Pancreas (tissue), 10 donors: ENCODE measurements at regions not wholly inside any gene's neighbourhood (a gene's known extent, or its start where the extent isn't known, plus 50 kb on each side); places are given as distances from the start of the nearest gene placed in this dataset.
A peak's percentile ranks its signal among the peaks of the same experiment; 100 is the strongest.

Experiments used
- ATAC-seq, 4 donors: fragments of 200-7000 bp; cut with Tn5 transposase; one replicate each; pipeline versions ENCODE4 v1.8.0 to v1.9.1; 2020; ENCODE audit warnings: mild to moderate bottlenecking in 4 of 4, moderate library complexity in 4 of 4
- DNase-seq, 6 donors: peaks; one replicate each; pipeline ENCODE4 v3.0.0-alpha.2; 2020
- FAIRE-seq: peaks from 2 replicates; lab custom pipeline; 2012; peaks lifted over from hg19 to GRCh38; lab: Jason Lieb, UNC
- H3K27ac ChIP-seq, 4 donors: fragments of 200-600 bp; sonication (generic); 1 replicate in 3 of 4; 2 replicates in 1 of 4; pipeline versions ENCODE4 v1.5.0 to v1.8.0; 2020
- H3K27me3 ChIP-seq, 4 donors: fragments of 200-600 bp; one replicate each; pipeline ENCODE4 v1.8.0; 2021
- H3K36me3 ChIP-seq, 3 donors: fragments of 200-600 bp; sonication (generic) in 1 of 3; one replicate each; pipeline versions ENCODE4 v1.5.0 to v1.8.0; 2020 to 2021
- H3K4me1 ChIP-seq, 3 donors: fragments of 200-600 bp; one replicate each; pipeline ENCODE4 v1.8.0; 2021
- H3K4me3 ChIP-seq, 4 donors: fragments of 200-600 bp; sonication (generic) in 2 of 4; one replicate each; pipeline versions ENCODE4 v1.5.0 to v1.8.0; 2020 to 2021
- H3K9me3 ChIP-seq, 4 donors: fragments of 200-600 bp; one replicate each; pipeline ENCODE4 v1.8.0; 2021
- CTCF ChIP-seq, 4 donors: fragments of 200-600 bp; sonication (generic) in 3 of 4; IDR thresholded peaks; one replicate each; pipeline versions ENCODE4 v1.5.0 to v1.8.0; 2021; ENCODE audit warnings: antibody characterized with exemption in 4 of 4
- WGBS, 2 donors: extraction: QIAGEN DNeasy Blood & Tissue Kit; methylation state at CpG; one replicate each; pipeline ENCODE4 v1.1.7; 2013; 5-methylcytosine and 5-hydroxymethylcytosine counted together
- intact Hi-C, 3 donors: fragments of 100-400 bp; cut with DNase I; formaldehyde crosslinking; loops; one replicate each; pipeline versions ENCODE4 v1.11.1 to v1.14.2; 2022
- donor health status: healthy with polysubstance abuse.
- donor health status: DM: no; HTN: no; CAD: no; lungs with moderate emphysema.
- donor health status: DM: no; HTN: no; CAD: no.
- donor health status: control.
- donor health status: control.
- donor health status: Bipolar disorder and iron deficiency.
- donor health status: DM: yes; HTN: yes; CAD: no.
- donor health status: DM: no; HTN: no; CAD: no.
- donor health status: DM: no; HTN: no; CAD: no.
- donor health status: DM: yes; HTN: yes; CAD: no.

GRCh38 chr20:11814267-11814666 lies 103.4 kb upstream of the BTBD3 start:
- ATAC-seq, result no peak
- Histone ChIP-seq H3K9me3 (no peaks in the 10 kb centered on the region), H3K4me1 (no peaks in the 10 kb centered on the region), H3K4me3 (no peak overlapping the region), H3K27ac (no peak overlapping the region), H3K27me3 (no peaks in the 10 kb centered on the region), H3K36me3 (no peaks in the 10 kb centered on the region)
- intact Hi-C loops, result no loop called here
- FAIRE-seq, result no peak
- DNase-seq, result no peak
- WGBS, 2 donors, result 97% methylated on average over 3 of the region's 3 CpGs
- no peak for TF ChIP-seq CTCF (IDR thresholded peaks at IDR 0.05)

DNA sequence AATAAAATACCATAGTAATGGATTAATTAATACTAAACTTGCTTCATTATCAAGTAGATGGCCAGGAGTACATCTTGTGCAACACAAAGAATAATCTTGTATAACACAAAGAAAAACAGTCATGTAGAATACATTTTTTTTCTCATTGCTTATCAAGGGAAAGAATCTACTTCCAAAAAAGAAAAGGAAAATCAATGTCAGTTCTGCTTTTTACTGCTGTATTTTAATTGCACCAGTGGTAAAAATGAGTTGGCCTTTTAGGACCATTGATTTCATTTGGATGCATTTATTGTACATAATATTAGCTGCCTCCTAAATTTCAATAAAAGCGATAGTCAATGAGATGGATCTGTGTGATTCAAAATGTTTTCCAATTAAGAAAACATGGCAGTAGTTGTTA lies 96.9 kb upstream of the BTBD3 start:
- intact Hi-C loops, result no loop called here
- FAIRE-seq, result no peak
- ATAC-seq, result no peak

DNA sequence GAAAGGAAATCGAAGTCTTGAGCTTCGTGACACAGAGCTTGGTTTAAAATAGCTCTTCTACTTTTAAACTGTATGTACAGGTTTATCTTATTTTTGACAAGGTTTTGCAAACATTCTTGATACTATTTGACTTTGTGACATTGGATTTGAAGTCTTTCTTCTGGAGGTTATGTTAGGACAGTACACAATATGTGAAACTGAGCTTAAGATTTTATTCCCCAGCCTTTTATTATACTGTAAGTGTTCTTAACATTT lies 95.2 kb upstream of the BTBD3 start:
- no peaks in the 10 kb centered on the region for H3K27me3 ChIP-seq
- no peak for FAIRE-seq
- intact Hi-C loops, result no loop called here

More for the DNA sequence above, 96.9 kb upstream of the BTBD3 start:
- no peak overlapping the region for H3K27ac ChIP-seq
- TF ChIP-seq CTCF (IDR thresholded peaks at IDR 0.05), result no peak
- no peak for DNase-seq
- peaks cover 8 to 13% (median 11%) of the 10 kb centered on the region in 3 donors for H3K4me1 ChIP-seq
- no peak overlapping the region for H3K4me3 ChIP-seq
- H3K36me3 ChIP-seq, result no peaks in the 10 kb centered on the region
- H3K27me3 ChIP-seq, result no peaks in the 10 kb centered on the region
- H3K9me3 ChIP-seq, result no peaks in the 10 kb centered on the region
- WGBS, 2 donors, result 96 to 100% methylated on average over 1 of the region's 1 CpG

DNA sequence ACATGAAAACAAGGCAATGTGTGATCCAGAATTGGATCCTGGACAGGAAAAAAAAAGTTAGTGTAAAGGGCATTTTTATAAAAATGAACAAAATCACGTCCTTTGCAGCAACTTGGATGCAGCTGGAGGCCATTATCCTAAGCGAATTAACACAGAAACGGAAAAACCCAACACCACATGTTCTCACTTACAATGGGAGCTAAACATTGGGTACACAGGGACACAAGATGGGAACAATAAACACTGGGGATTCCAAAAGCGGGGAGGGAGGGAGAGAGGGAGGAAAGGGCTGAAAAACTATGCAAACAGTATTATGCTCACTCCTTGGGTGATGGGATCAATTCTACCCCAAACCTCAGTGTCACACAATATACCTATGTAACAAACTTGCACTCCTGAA lies 91.4 kb upstream of the BTBD3 start:
- ATAC-seq, result no peak
- DNase-seq, result no peak
- H3K9me3 ChIP-seq, result no peaks in the 10 kb centered on the region
- no peak overlapping the region for H3K27ac ChIP-seq
- H3K27me3 ChIP-seq, result no peaks in the 10 kb centered on the region
- 89 to 92% methylated on average over 4 of the region's 4 CpGs for WGBS, 2 donors
- no peak for TF ChIP-seq CTCF (IDR thresholded peaks at IDR 0.05)
- peaks cover 6 to 11% (median 8%) of the 10 kb centered on the region in 3 donors for H3K4me1 ChIP-seq
- no peak for FAIRE-seq
- no peaks in the 10 kb centered on the region for H3K36me3 ChIP-seq
- intact Hi-C loops, result no loop called here
- H3K4me3 ChIP-seq, result no peak overlapping the region

More for the DNA sequence above, 95.2 kb upstream of the BTBD3 start:
- Histone ChIP-seq H3K9me3 (no peaks in the 10 kb centered on the region), H3K36me3 (no peaks in the 10 kb centered on the region), H3K4me3 (no peak overlapping the region), H3K27ac (no peak overlapping the region), H3K4me1 (peaks cover 8 to 13% (median 11%) of the 10 kb centered on the region in 3 donors)
- peak in 3 of 4 donors; percentile 41 to 84 (median 81) for ATAC-seq
- no peak for DNase-seq
- no peak for TF ChIP-seq CTCF (IDR thresholded peaks at IDR 0.05)
- 4 to 7% methylated on average over 2 of the region's 2 CpGs for WGBS, 2 donors

DNA sequence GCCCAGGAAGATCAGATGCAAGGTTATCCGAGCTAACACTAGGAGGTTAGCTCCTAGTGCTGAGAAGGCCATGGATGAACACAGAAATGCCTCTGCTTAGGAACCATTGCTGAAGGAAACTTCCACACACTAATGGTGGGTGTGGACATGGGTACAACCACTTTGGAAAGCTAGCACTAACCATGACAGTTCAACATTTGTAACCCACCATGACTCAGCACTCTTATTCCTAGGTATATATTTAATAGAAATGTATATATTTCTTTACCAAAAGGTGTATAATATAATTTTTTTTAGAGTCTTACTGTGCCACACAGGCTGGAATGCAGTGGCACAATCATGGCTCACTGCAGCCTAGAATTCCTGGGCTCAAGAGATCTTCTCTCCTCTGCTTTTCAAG lies 85.3 kb upstream of the BTBD3 start:
- H3K27ac ChIP-seq, result no peak overlapping the region
- no peak for TF ChIP-seq CTCF (IDR thresholded peaks at IDR 0.05)
- intact Hi-C loops, result no loop called here
- no peaks in the 10 kb centered on the region for H3K9me3 ChIP-seq
- no peaks in the 10 kb centered on the region for H3K27me3 ChIP-seq
- H3K36me3 ChIP-seq, result no peaks in the 10 kb centered on the region
- no peak for ATAC-seq
- no peak for FAIRE-seq
- DNase-seq, result no peak
- no peaks in the 10 kb centered on the region for H3K4me1 ChIP-seq
- 87 to 94% methylated on average over 1 of the region's 1 CpG for WGBS, 2 donors
- H3K4me3 ChIP-seq, result no peak overlapping the region
